GM21390 (cell line): ENCODE measurements at regions not wholly inside any gene's neighbourhood (a gene's known extent, or its start where the extent isn't known, plus 50 kb on each side); places are given as distances from the start of the nearest gene placed in this dataset.

Source experiments
- ATAC-seq: cut with Tn5 transposase; IDR thresholded peaks from one replicate; pipeline ENCODE4 v1.9.1; 2021; ENCODE audit not compliant: unreplicated experiment

DNA sequence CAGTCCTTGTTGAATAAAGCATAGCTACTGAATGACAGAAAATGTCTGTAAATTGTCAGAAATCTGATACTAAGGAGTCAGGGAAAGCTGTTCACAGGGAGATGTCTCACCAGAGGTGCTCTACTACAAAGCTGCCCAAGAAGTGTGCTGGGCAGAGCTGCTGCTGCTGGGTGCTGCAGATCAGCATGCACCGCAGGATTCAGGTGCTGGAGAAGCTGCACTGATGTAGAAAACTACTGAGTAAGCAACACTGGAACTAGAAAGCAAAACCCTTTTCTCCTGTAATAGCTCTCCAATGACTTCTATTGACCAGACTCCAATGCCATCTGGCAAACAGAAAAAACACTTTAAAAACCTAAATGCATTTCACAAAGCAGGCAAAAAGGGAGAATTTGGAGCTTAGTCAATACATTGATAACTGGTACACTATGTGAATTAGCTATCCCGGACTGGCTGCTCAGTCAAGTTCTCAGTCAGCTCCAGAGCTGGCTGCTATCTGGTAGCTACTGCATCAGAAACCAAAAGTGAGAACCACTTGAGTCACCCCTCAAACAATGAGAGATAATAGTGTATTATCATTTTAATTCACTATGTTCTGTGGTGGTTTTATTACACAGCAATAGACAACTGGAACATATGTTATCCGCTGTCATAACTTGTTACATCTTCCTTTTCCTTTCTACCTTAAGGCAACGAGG lies 493.1 kb downstream of the CPS1 start:
- ATAC-seq = no peak

DNA sequence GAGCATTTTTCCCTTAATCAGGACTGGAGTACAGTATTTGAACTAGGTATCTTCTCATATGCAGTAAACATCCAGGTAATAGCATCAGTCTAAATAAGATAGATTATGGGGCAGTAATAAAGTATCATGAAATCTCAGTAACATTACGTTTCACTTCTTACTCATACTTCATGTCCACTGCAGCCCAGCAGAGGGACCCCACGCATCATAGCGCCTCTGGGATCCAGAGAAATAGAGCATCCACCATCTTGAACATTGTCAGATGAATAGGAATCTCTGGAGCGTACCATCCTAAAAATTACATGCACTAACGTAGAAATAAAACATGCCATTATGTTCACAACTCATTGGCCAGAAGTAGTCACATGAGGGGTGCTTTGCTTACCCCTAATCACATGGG lies 499.0 kb downstream of the CPS1 start:
- ATAC-seq = no peak

GRCh38 chr2:211061612-211062296 lies 505.4 kb downstream of the CPS1 start:
- no peak for ATAC-seq

DNA sequence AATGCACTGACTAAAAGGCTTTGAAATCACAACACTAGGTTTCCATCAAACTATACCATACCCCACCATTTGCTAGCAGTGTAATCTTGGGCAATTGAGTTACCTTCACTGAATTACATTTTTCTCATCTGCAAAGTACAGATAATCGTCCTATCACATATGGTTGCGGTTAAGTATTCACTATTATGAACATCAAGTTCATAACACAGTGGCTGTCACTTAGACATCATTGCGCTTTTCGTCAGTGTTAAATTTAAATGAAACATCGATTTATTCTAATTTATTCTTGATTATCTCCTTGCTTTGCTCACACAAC lies 505.9 kb downstream of the CPS1 start:
- ATAC-seq = no peak

- ATAC-seq = no peak
Measured at GRCh38 chr2:211067029-211067428, 510.6 kb downstream of the CPS1 start.

GRCh38 chr2:211068108-211068780 lies 511.8 kb downstream of the CPS1 start:
- no peak for ATAC-seq

GRCh38 chr2:211070547-211070946 lies 514.1 kb downstream of the CPS1 start:
- ATAC-seq = no peak

DNA sequence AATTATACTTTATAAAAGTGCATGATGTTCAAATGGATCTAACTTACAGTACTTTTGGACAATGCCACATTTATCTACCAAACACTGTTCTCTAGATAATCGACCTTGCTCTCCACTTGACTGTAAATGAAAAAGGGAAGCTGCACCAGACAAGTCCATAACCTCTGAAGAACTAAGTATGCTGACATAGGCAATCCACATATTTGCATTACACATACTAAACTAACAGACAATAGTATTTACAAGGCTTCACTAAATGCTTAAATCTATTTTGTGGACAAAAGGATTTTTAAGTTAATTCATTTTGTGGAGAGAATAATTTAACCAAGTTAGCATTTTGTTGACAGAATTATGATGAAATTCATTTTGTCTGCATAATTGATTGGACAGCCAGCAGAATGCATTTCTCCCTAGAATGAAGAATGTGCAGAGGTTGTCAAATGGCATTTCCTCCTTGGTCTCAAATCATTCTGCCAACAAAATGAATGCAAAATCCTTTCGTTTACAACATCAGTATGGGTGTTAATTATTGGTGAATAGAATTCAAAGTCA lies 520.9 kb downstream of the CPS1 start:
- no peak for ATAC-seq

GRCh38 chr2:211084352-211084751 lies 528.0 kb downstream of the CPS1 start:
- no peak for ATAC-seq

DNA sequence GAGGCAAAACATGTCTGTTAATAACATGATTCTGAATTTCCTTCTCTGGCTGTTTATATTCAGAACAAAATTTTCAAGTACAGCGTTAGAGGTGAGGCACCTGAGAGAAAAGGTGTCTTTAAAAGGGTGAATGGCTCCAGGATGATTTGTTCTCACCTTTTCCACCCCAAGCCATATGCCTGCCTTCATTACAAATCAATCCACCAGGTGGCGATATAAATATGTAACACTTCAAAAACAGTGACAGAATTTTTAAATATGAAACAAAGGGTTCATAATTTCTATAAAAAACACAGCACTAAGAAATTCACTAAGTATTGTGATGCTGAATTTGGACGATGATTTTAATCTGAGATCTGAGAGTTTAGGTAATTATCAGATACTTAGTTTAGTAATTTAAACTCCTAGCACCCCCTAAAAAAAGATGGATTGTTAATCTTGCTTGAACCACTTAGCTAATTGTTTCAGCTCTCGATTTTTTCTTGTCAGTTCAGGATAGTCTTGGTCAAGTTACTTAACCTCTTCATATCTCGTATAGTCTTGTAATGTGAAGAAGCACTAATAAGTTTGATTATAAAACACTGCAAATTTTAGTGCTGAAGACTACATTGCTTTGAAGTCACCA lies 528.8 kb downstream of the CPS1 start:
- ATAC-seq = peak; percentile 71

GRCh38 chr2:211086049-211086448 lies 529.6 kb downstream of the CPS1 start:
- no peak for ATAC-seq

DNA sequence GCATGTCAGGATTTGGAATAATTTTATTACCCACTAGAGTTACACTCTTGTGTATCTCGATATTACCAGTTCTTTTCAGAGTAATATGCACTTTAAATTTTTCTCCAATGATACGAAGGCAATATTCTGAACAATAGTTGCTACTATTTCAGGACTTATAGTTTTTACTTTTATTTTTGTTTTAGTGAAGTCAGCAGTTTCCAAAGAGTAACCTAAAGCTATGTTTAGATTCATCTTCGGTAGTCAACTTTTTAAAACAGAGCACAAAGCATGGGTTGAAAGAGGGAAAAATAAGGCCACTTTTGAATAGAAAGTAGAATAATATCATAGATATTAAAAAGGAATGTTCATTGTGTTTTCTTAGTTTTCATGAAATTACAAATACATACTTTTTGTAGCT lies 532.7 kb downstream of the CPS1 start:
- ATAC-seq = no peak

DNA sequence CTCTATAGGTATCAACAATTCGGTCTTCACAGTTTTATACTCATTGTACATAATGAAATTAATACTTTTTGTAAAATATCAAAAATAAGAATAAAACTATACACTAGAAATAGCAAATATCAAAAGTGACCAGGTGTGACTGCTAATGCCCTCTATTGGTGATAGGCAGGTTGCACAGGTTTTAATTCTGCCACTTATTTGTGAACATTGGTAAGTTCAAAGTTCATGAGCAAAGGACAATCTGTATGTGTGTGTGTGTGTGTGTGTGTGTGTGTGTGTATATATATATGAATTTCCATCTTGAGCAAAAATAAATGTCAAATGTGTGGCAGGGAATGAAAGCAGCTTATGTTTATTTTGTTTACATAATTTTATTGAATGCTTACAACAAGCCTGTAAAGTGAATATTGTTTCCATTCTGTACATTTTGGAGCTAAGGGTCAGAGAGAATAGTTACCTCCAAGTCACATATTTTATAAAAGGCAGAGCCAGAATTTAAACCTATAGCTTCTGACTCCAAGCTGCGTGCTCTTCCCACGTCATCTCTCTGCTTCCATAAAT lies 537.4 kb downstream of the CPS1 start:
- ATAC-seq = peak; percentile 56

DNA sequence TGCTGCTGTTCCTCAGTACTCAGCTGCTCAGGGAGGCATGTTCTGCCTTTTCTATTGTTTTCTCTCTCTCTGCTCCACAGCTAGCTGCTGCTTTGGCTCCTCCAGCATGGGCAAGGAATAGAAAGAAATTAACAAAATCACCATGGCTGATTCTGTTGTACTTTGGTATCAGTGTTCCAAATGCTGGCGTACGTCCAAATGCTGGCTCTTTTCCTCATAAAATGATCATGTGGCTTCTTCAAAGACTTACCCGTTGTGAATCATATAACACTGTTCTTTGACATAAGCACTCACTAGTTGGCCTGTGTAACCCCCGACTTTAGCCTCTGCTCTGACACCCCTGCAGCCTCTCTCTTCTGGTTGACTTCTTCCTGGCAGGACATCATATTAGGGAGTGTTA lies 547.6 kb downstream of the CPS1 start:
- ATAC-seq = no peak

GRCh38 chr2:211113334-211114175 lies 557.2 kb downstream of the CPS1 start:
- no peak for ATAC-seq

- no peak for ATAC-seq
Measured at GRCh38 chr2:211114826-211115455, 558.5 kb downstream of the CPS1 start.

GRCh38 chr2:211117026-211117425 lies 560.6 kb downstream of the CPS1 start:
- ATAC-seq = no peak

DNA sequence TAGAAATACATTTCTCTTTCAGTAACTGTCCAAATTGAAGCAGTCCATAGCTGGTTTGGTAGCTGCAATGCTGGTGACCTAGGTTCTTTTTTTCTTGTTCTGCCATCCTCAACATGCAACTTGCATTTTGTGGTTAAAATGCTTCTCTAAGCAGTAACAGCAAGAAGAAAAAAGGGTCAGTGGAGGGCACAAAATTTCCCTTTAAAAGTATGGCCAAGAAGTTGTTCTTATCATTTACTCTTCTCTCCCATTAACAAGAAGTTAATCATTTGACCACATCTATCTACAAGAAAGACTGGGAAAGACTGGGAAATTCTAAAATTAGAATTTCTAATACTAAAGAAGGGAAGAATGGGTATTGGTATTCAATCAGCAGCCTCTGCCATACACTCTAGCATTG lies 569.9 kb downstream of the CPS1 start:
- no peak for ATAC-seq

DNA sequence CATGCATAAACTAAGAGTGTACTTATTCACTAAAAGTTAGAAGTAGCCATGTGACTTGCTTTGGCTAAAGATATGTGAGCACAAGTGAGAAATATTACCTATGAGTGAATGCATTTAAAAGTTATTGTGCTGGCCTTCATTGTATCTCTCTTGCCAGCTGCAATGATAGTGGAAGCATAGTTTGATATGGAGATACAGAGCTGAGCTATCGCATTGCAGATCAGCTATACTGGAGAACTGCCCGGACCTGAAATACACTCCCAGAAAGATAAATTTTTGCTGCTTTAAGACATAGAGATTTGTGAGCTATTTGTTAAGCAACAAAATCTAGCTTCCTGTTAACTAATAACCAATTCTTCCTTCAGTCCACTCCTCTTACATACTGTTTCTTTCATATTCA lies 571.1 kb downstream of the CPS1 start:
- no peak for ATAC-seq

DNA sequence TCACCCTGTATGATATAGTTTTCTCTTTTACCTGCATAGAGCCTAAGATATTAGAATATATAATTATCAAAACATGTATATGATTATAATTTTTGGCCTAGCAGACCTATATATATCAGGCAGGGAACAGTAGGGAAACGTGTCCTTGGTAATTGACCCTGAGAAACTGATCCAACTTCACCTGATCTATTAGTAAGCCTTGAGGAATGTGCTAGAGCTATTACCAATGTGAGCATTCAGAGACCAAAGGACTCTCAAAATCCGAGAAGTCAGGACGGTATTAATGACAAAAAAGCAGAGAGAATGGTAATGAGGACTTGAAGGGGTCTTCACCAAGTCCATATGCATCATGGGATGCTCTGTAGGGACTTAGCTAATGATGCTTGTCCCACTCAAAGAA lies 571.9 kb downstream of the CPS1 start:
- no peak for ATAC-seq
